ENCODE measurements at regions not wholly inside any gene's neighbourhood (a gene's known extent, or its start where the extent isn't known, plus 50 kb on each side); places are given as distances from the start of the nearest gene placed in this dataset.

- Mint-ChIP-seq H3K27me3 (no peaks in the 10 kb centered on the region), H3K36me3 (no peaks in the 10 kb centered on the region), H3K27ac (no peak overlapping the region), H3K9me3 (peaks cover 17% of the 10 kb centered on the region), H3K4me1 (no peaks in the 10 kb centered on the region), H3K4me3 (no peak overlapping the region)
- ATAC-seq, result no peak
Measured at GRCh38 chr13:83753912-83754624, 128.2 kb downstream of the SLITRK1 start.

GRCh38 chr13:83752141-83752540 is 130.1 kb downstream of the SLITRK1 start:
- H3K4me3 Mint-ChIP-seq, result no peak overlapping the region
- H3K4me1 Mint-ChIP-seq, result no peaks in the 10 kb centered on the region
- no peak for ATAC-seq
- no peaks in the 10 kb centered on the region for H3K36me3 Mint-ChIP-seq
- no peaks in the 10 kb centered on the region for H3K27me3 Mint-ChIP-seq
- no peak overlapping the region for H3K27ac Mint-ChIP-seq
- peaks cover 13% of the 10 kb centered on the region for H3K9me3 Mint-ChIP-seq

- ATAC-seq, result no peak
- H3K9me3 Mint-ChIP-seq, result peaks cover 3% of the 10 kb centered on the region
- no peak overlapping the region for H3K27ac Mint-ChIP-seq
- H3K27me3 Mint-ChIP-seq, result no peaks in the 10 kb centered on the region
- H3K36me3 Mint-ChIP-seq, result no peaks in the 10 kb centered on the region
- no peak overlapping the region for H3K4me3 Mint-ChIP-seq
- H3K4me1 Mint-ChIP-seq, result no peaks in the 10 kb centered on the region
Measured at GRCh38 chr13:83740622-83741021, 141.7 kb downstream of the SLITRK1 start.

GRCh38 chr13:83738407-83738806 is 143.9 kb downstream of the SLITRK1 start:
- no peak for ATAC-seq
- no peaks in the 10 kb centered on the region for H3K4me1 Mint-ChIP-seq
- H3K27me3 Mint-ChIP-seq, result no peaks in the 10 kb centered on the region
- H3K4me3 Mint-ChIP-seq, result no peak overlapping the region
- H3K9me3 Mint-ChIP-seq, result peaks cover 6% of the 10 kb centered on the region
- no peak overlapping the region for H3K27ac Mint-ChIP-seq
- no peaks in the 10 kb centered on the region for H3K36me3 Mint-ChIP-seq

- Mint-ChIP-seq H3K9me3 (peaks cover 3% of the 10 kb centered on the region), H3K27ac (no peak overlapping the region), H3K36me3 (no peaks in the 10 kb centered on the region), H3K27me3 (no peaks in the 10 kb centered on the region), H3K4me3 (no peak overlapping the region), H3K4me1 (no peaks in the 10 kb centered on the region)
- no peak for ATAC-seq
Measured at GRCh38 chr13:83733293-83733692, 149.0 kb downstream of the SLITRK1 start.

GRCh38 chr13:83732755-83733154 is 149.5 kb downstream of the SLITRK1 start:
- Mint-ChIP-seq H3K27me3 (no peaks in the 10 kb centered on the region), H3K4me3 (no peak overlapping the region), H3K36me3 (no peaks in the 10 kb centered on the region), H3K27ac (no peak overlapping the region), H3K9me3 (peaks cover 3% of the 10 kb centered on the region), H3K4me1 (no peaks in the 10 kb centered on the region)
- no peak for ATAC-seq

- H3K4me3 Mint-ChIP-seq, result no peak overlapping the region
- H3K9me3 Mint-ChIP-seq, result peaks cover 3% of the 10 kb centered on the region
- H3K27me3 Mint-ChIP-seq, result no peaks in the 10 kb centered on the region
- no peak for ATAC-seq
- no peak overlapping the region for H3K27ac Mint-ChIP-seq
- no peaks in the 10 kb centered on the region for H3K36me3 Mint-ChIP-seq
- H3K4me1 Mint-ChIP-seq, result no peaks in the 10 kb centered on the region
Measured at GRCh38 chr13:83731113-83731512, 151.2 kb downstream of the SLITRK1 start.

- Mint-ChIP-seq H3K27me3 (no peaks in the 10 kb centered on the region), H3K27ac (no peak overlapping the region), H3K9me3 (peaks cover 3% of the 10 kb centered on the region), H3K4me1 (no peaks in the 10 kb centered on the region), H3K4me3 (no peak overlapping the region), H3K36me3 (no peaks in the 10 kb centered on the region)
- no peak for ATAC-seq
Measured at GRCh38 chr13:83730674-83731073, 151.6 kb downstream of the SLITRK1 start.

- H3K27ac Mint-ChIP-seq, result no peak overlapping the region
- no peaks in the 10 kb centered on the region for H3K36me3 Mint-ChIP-seq
- H3K4me1 Mint-ChIP-seq, result no peaks in the 10 kb centered on the region
- H3K9me3 Mint-ChIP-seq, result peaks cover 8% of the 10 kb centered on the region
- H3K27me3 Mint-ChIP-seq, result no peaks in the 10 kb centered on the region
- ATAC-seq, result no peak
- H3K4me3 Mint-ChIP-seq, result no peak overlapping the region
Measured at GRCh38 chr13:83722443-83722842, 159.8 kb downstream of the SLITRK1 start.

- H3K27me3 Mint-ChIP-seq, result no peaks in the 10 kb centered on the region
- H3K4me3 Mint-ChIP-seq, result no peak overlapping the region
- no peaks in the 10 kb centered on the region for H3K36me3 Mint-ChIP-seq
- ATAC-seq, result no peak
- H3K4me1 Mint-ChIP-seq, result no peaks in the 10 kb centered on the region
- H3K9me3 Mint-ChIP-seq, result peaks cover 8% of the 10 kb centered on the region
- no peak overlapping the region for H3K27ac Mint-ChIP-seq
Measured at GRCh38 chr13:83716121-83716520, 166.2 kb downstream of the SLITRK1 start.

- Mint-ChIP-seq H3K4me1 (no peaks in the 10 kb centered on the region), H3K4me3 (no peak overlapping the region), H3K36me3 (no peaks in the 10 kb centered on the region), H3K27ac (no peak overlapping the region), H3K27me3 (no peaks in the 10 kb centered on the region), H3K9me3 (peaks cover 4% of the 10 kb centered on the region)
- ATAC-seq, result no peak
Measured at GRCh38 chr13:83714236-83714635, 168.0 kb downstream of the SLITRK1 start.

- no peak overlapping the region for H3K4me3 Mint-ChIP-seq
- ATAC-seq, result no peak
- no peaks in the 10 kb centered on the region for H3K4me1 Mint-ChIP-seq
- H3K36me3 Mint-ChIP-seq, result no peaks in the 10 kb centered on the region
- H3K27ac Mint-ChIP-seq, result no peak overlapping the region
- peaks cover 6% of the 10 kb centered on the region for H3K9me3 Mint-ChIP-seq
- no peaks in the 10 kb centered on the region for H3K27me3 Mint-ChIP-seq
Measured at GRCh38 chr13:83710133-83710515, 172.2 kb downstream of the SLITRK1 start.

GRCh38 chr13:83709426-83710132 is 172.7 kb downstream of the SLITRK1 start:
- no peak overlapping the region for H3K4me3 Mint-ChIP-seq
- ATAC-seq, result no peak
- no peak overlapping the region for H3K27ac Mint-ChIP-seq
- peaks cover 6% of the 10 kb centered on the region for H3K9me3 Mint-ChIP-seq
- H3K36me3 Mint-ChIP-seq, result no peaks in the 10 kb centered on the region
- H3K4me1 Mint-ChIP-seq, result no peaks in the 10 kb centered on the region
- H3K27me3 Mint-ChIP-seq, result no peaks in the 10 kb centered on the region

GRCh38 chr13:83702021-83702420 is 180.3 kb downstream of the SLITRK1 start:
- Mint-ChIP-seq H3K4me1 (no peaks in the 10 kb centered on the region), H3K27ac (no peak overlapping the region), H3K36me3 (no peaks in the 10 kb centered on the region), H3K27me3 (no peaks in the 10 kb centered on the region), H3K9me3 (peaks cover 3% of the 10 kb centered on the region), H3K4me3 (no peak overlapping the region)
- no peak for ATAC-seq

- Mint-ChIP-seq H3K4me1 (no peaks in the 10 kb centered on the region), H3K27ac (no peak overlapping the region), H3K9me3 (peaks cover 23% of the 10 kb centered on the region), H3K27me3 (no peaks in the 10 kb centered on the region), H3K4me3 (no peak overlapping the region), H3K36me3 (no peaks in the 10 kb centered on the region)
- ATAC-seq, result no peak
Measured at GRCh38 chr13:83692800-83693199, 189.5 kb downstream of the SLITRK1 start.

GRCh38 chr13:83691966-83692365 is 190.3 kb downstream of the SLITRK1 start:
- no peak overlapping the region for H3K27ac Mint-ChIP-seq
- no peaks in the 10 kb centered on the region for H3K4me1 Mint-ChIP-seq
- H3K4me3 Mint-ChIP-seq, result no peak overlapping the region
- no peaks in the 10 kb centered on the region for H3K27me3 Mint-ChIP-seq
- no peak for ATAC-seq
- H3K9me3 Mint-ChIP-seq, result peaks cover 23% of the 10 kb centered on the region
- H3K36me3 Mint-ChIP-seq, result no peaks in the 10 kb centered on the region
